ENCODE measurements at regions not wholly inside any gene's neighbourhood (a gene's known extent, or its start where the extent isn't known, plus 50 kb on each side); places are given as distances from the start of the nearest gene placed in this dataset.

DNA sequence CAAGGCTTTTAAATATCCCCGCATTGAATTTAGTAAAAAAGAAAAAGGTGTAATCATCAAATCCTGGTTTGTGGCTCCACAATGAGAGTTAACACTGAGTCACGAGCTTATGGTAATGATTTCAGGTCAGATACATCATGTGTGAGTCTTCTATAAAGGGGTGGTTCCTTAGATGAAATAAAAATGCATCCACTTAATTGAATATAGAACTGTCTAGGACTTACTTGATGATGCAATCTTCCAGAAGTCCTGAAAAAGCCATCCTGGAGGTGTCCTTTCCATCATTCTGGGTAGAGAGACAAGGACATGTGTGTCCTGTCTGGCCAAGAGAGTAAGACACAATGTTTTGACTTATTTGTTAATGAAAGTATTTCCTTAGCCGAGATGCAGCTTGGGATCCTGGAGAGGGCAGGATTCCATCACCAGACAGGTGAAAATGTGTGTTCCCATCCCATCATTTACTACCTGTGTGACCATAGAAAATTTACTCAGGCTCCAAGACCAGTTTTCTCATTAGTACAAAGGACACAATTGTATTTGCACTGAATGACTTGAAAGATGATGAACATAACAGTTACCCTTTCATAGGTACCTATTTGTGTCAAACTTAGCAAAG lies 1539.8 kb upstream of the PIK3C3 start:
- H3K9me3 ChIP-seq = no peaks in the 10 kb centered on the region
- no peaks in the 10 kb centered on the region for H3K4me1 ChIP-seq
- no peak overlapping the region for H3K4me3 ChIP-seq
- no peak overlapping the region for H3K27ac ChIP-seq
- ATAC-seq (no peak), DNase-seq (no peak)
- intact Hi-C loops (cut with DNase I) = no loop called here
- WGBS, 4 donors = 59 to 79% (median 66%) methylated on average over 3 of the region's 3 CpGs
- no peaks in the 10 kb centered on the region for H3K27me3 ChIP-seq
- no peaks in the 10 kb centered on the region for H3K36me3 ChIP-seq
- TF ChIP-seq POLR2A (IDR thresholded peaks at IDR 0.05) = no peak
- TF ChIP-seq, protein P1, sequence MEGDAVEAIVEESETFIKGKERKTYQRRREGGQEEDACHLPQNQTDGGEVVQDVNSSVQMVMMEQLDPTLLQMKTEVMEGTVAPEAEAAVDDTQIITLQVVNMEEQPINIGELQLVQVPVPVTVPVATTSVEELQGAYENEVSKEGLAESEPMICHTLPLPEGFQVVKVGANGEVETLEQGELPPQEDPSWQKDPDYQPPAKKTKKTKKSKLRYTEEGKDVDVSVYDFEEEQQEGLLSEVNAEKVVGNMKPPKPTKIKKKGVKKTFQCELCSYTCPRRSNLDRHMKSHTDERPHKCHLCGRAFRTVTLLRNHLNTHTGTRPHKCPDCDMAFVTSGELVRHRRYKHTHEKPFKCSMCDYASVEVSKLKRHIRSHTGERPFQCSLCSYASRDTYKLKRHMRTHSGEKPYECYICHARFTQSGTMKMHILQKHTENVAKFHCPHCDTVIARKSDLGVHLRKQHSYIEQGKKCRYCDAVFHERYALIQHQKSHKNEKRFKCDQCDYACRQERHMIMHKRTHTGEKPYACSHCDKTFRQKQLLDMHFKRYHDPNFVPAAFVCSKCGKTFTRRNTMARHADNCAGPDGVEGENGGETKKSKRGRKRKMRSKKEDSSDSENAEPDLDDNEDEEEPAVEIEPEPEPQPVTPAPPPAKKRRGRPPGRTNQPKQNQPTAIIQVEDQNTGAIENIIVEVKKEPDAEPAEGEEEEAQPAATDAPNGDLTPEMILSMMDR (IDR thresholded peaks at IDR 0.05) = no peak

DNA sequence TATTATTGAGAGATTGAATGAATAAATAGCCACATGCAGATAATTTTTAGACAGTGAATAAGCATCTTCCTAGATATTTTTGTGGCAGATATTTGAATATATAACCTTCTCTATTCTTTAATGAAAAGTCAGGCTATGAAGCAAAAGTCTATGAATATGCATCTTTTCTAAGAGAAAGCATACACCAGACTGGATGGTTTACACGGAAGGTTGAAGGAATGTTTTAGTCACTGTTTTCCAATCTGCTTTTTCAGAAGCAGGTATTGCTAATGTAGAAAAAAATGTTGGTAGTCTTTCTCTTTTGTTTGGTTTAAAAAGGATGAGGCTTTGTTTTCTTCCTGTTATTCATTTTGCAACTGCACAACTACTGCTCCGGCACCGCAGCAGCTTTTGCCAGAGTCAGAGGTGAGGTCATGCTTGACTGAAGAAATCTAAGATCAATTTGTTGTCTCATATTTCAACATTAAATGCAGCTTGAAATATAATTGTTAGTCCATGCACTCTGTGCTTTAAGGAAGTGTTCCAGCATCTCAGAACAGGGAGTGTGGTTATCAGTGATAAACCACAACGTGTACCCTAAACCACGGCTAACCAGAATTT lies 1540.8 kb upstream of the PIK3C3 start:
- no peak for ATAC-seq
- 44 to 56% (median 49%) methylated on average over 5 of the region's 5 CpGs for WGBS, 4 donors
- intact Hi-C loops (cut with DNase I) = no loop called here

DNA sequence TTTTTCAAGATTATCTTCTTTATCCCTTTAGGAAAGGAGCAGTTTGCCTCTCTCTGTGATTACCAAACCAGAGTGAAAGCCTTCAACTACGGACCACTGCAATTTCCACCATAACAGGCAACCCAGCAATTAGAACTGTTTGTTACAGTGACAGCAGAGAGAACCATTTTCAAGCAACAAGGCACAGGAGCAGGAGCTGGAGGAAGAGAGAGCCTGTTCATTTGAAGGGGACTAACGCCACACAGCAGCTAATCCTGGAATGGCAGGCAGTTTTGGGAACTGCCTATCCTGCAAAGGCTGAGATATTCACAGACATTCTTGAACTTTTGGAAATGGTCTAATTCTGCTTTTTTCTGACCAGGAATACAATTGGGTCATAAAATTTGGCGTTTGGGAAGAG lies 1541.9 kb upstream of the PIK3C3 start:
- no peak for TF ChIP-seq POLR2A (IDR thresholded peaks at IDR 0.05)
- TF ChIP-seq, protein P1 (IDR thresholded peaks at IDR 0.05) = peak in 6 of 12 donors; percentile 9 to 40 (median 24)
- intact Hi-C loops (cut with DNase I) = no loop called here
- peak in 2 of 4 donors; percentile 49 to 63 for ATAC-seq

More for the DNA sequence above, 1540.8 kb upstream of the PIK3C3 start:
- H3K36me3 ChIP-seq = no peaks in the 10 kb centered on the region
- no peaks in the 10 kb centered on the region for H3K4me1 ChIP-seq
- no peaks in the 10 kb centered on the region for H3K9me3 ChIP-seq
- DNase-seq = no peak
- TF ChIP-seq POLR2A (IDR thresholded peaks at IDR 0.05) = no peak
- TF ChIP-seq, protein P1 (IDR thresholded peaks at IDR 0.05) = no peak
- H3K27me3 ChIP-seq = no peaks in the 10 kb centered on the region
- H3K4me3 ChIP-seq = no peak overlapping the region
- H3K27ac ChIP-seq = no peak overlapping the region

DNA sequence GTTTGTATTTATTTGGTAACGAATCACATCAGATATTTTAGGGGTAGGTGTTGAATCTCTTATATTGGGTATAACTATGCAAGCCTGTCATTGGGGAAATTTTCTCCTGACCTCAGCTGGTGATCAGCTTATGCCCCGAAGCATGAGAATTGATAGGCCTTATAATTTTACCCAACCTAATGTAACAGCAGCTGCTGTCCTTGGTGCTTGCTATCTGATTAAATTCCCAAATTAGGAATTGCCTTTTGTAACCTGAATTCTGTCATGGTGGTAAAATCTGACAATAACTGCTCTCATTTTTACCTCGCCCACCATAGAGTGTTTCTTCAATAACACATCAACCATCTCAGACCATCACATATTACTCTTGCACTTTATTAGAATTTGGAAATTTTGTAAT lies 1542.6 kb upstream of the PIK3C3 start:
- no peak for ATAC-seq
- Histone ChIP-seq H3K4me3 (no peak overlapping the region), H3K36me3 (no peaks in the 10 kb centered on the region), H3K4me1 (no peaks in the 10 kb centered on the region), H3K27ac (no peak overlapping the region), H3K9me3 (no peaks in the 10 kb centered on the region), H3K27me3 (no peaks in the 10 kb centered on the region)
- no peak for TF ChIP-seq POLR2A (IDR thresholded peaks at IDR 0.05)
- TF ChIP-seq, protein P1 (IDR thresholded peaks at IDR 0.05) = no peak
- DNase-seq = no peak
- WGBS, 4 donors = 68 to 93% (median 74%) methylated on average over 3 of the region's 3 CpGs
- intact Hi-C loops (cut with DNase I) = no loop called here

More for the DNA sequence above, 1541.9 kb upstream of the PIK3C3 start:
- no peak overlapping the region for H3K4me3 ChIP-seq
- no peaks in the 10 kb centered on the region for H3K4me1 ChIP-seq
- 38 to 45% (median 43%) methylated on average over 3 of the region's 3 CpGs for WGBS, 4 donors
- no peak overlapping the region for H3K27ac ChIP-seq
- no peaks in the 10 kb centered on the region for H3K36me3 ChIP-seq
- no peaks in the 10 kb centered on the region for H3K27me3 ChIP-seq
- DNase-seq = no peak
- no peaks in the 10 kb centered on the region for H3K9me3 ChIP-seq
